CD14-positive monocyte (primary cell): ENCODE measurements at regions not wholly inside any gene's neighbourhood (a gene's known extent, or its start where the extent isn't known, plus 50 kb on each side); places are given as distances from the start of the nearest gene placed in this dataset.

Experiments used
- DNase-seq, 3 donors: peaks; one replicate each; pipeline ENCODE4 v3.0.0-alpha.2; 2011 to 2022
- H2AFZ ChIP-seq: 2 replicates; pipeline ENCODE4 v1.6.0; 2012; ENCODE audit warnings: mild to moderate bottlenecking, low read depth, low read length, inconsistent platforms; ENCODE audit not compliant: insufficient read depth, poor library complexity, severe bottlenecking
- H3K27ac ChIP-seq, 2 donors: 1 replicate in 1 of 2; 2 replicates in 1 of 2; pipeline ENCODE4 v1.5.1; 2012 to 2013; ENCODE audit warnings: low read length in 2 of 2, control low read depth in 1 of 2, inconsistent platforms in 1 of 2, low read depth in 1 of 2, mild to moderate bottlenecking in 1 of 2
- H3K27me3 ChIP-seq, 2 donors: one replicate each; pipeline versions ENCODE4 v1.6.0 to v1.6.1; 2011 to 2013; ENCODE audit warnings: low read length in 2 of 2; ENCODE audit not compliant: control insufficient read depth in 2 of 2, insufficient read depth in 2 of 2
- H3K36me3 ChIP-seq, 2 donors: replicated peaks in 1 of 2; 1 replicate in 1 of 2; 2 replicates in 1 of 2; pipeline versions ENCODE4 v1.5.1 to v1.6.1; 2012 to 2013; ENCODE audit warnings: low read length in 2 of 2, control low read depth in 1 of 2, inconsistent platforms in 1 of 2, mild to moderate bottlenecking in 1 of 2; ENCODE audit not compliant: insufficient read depth in 2 of 2, control insufficient read depth in 1 of 2
- H3K4me1 ChIP-seq, 2 donors: 1 replicate in 1 of 2; 2 replicates in 1 of 2; pipeline versions ENCODE4 v1.5.1 to v1.6.1; 2012 to 2013; ENCODE audit warnings: low read length in 2 of 2, control low read depth in 1 of 2, inconsistent platforms in 1 of 2, mild to moderate bottlenecking in 1 of 2, moderate library complexity in 1 of 2; ENCODE audit not compliant: insufficient read depth in 2 of 2, control insufficient read depth in 1 of 2
- H3K4me2 ChIP-seq: replicated peaks from 2 replicates; pipeline ENCODE3; 2012; ENCODE audit warnings: low read length, moderate library complexity, mild to moderate bottlenecking; ENCODE audit not compliant: poor library complexity, severe bottlenecking; ENCODE audit errors: extremely low read depth
- H3K4me3 ChIP-seq, 3 experiments: fragments of 200-600 bp in 1 of 3; sonication (generic) in 1 of 3; replicated peaks in 1 of 3; 1 replicate in 2 of 3; 2 replicates in 1 of 3; pipeline ENCODE4 v1.5.1; 2011 to 2013; ENCODE audit warnings: low read length in 3 of 3, mild to moderate bottlenecking in 3 of 3, control low read depth in 2 of 3, low read depth in 2 of 3, inconsistent platforms in 1 of 3, moderate library complexity in 1 of 3
- H3K79me2 ChIP-seq: 2 replicates; pipeline ENCODE4 v1.6.0; 2012; ENCODE audit warnings: mild to moderate bottlenecking, control low read depth, inconsistent platforms, low read length, moderate library complexity; ENCODE audit not compliant: insufficient read depth
- H3K9ac ChIP-seq: 2 replicates; pipeline ENCODE4 v1.6.0; 2017; ENCODE audit warnings: low read length, mild to moderate bottlenecking; ENCODE audit not compliant: insufficient read depth, poor library complexity, severe bottlenecking
- H3K9me3 ChIP-seq, 2 donors: replicated peaks in 1 of 2; 1 replicate in 1 of 2; 2 replicates in 1 of 2; pipeline versions ENCODE4 v1.5.1 to v1.6.1; 2012 to 2013; ENCODE audit warnings: low read length in 2 of 2, control low read depth in 1 of 2; ENCODE audit not compliant: control insufficient read depth in 1 of 2, insufficient read depth in 1 of 2
- H4K20me1 ChIP-seq: 2 replicates; pipeline ENCODE4 v1.6.0; 2012; ENCODE audit warnings: mild to moderate bottlenecking, low read length, control low read depth, moderate library complexity; ENCODE audit not compliant: insufficient read depth
- H3K27ac Mint-ChIP-seq, 7 donors: one replicate each; pipeline ENCODE4 v1.8.0; 2020; ENCODE audit warnings: mild to moderate bottlenecking in 7 of 7, mixed read lengths in 7 of 7, moderate library complexity in 6 of 7, inconsistent platforms in 2 of 7
- H3K27me3 Mint-ChIP-seq, 3 donors: one replicate each; pipeline ENCODE4 v1.8.0; 2021 to 2022; ENCODE audit warnings: low read depth in 3 of 3, mild to moderate bottlenecking in 3 of 3, mixed read lengths in 3 of 3, moderate library complexity in 3 of 3, inconsistent platforms in 1 of 3
- H3K36me3 Mint-ChIP-seq, 2 donors: one replicate each; pipeline ENCODE4 v1.8.0; 2020; ENCODE audit warnings: mixed read lengths in 2 of 2, inconsistent platforms in 1 of 2, mild to moderate bottlenecking in 1 of 2
- H3K4me1 Mint-ChIP-seq: one replicate; pipeline ENCODE4 v1.8.0; 2020; ENCODE audit warnings: mild to moderate bottlenecking, mixed read lengths
- H3K4me3 Mint-ChIP-seq, 2 donors: one replicate each; pipeline ENCODE4 v1.8.0; 2020; ENCODE audit warnings: mild to moderate bottlenecking in 2 of 2, mixed read lengths in 2 of 2, moderate library complexity in 1 of 2
- H3K9me3 Mint-ChIP-seq, 7 donors: one replicate each; pipeline ENCODE4 v1.8.0; 2020 to 2022; ENCODE audit warnings: mixed read lengths in 7 of 7, mild to moderate bottlenecking in 6 of 7, moderate library complexity in 6 of 7, inconsistent platforms in 2 of 7
- WGBS: methylation state at CpG from one replicate; pipeline ENCODE4 v1.1.5; 2013; ENCODE audit warnings: missing lambda C conversion rate; ENCODE audit not compliant: insufficient coverage; 5-methylcytosine and 5-hydroxymethylcytosine counted together
- intact Hi-C, 2 donors: fragments of 100-400 bp; cut with micrococcal nuclease; formaldehyde crosslinking; loops; one replicate each; pipeline versions ENCODE4 v1.15.0 to v1.15.1; 2023
- TF ChIP-seq, protein P1 (sequence below): fragments of 200-600 bp; IDR thresholded peaks from one replicate; pipeline ENCODE4 v1.8.0; 2022; ENCODE audit warnings: antibody characterized with exemption, mild to moderate bottlenecking

DNA sequence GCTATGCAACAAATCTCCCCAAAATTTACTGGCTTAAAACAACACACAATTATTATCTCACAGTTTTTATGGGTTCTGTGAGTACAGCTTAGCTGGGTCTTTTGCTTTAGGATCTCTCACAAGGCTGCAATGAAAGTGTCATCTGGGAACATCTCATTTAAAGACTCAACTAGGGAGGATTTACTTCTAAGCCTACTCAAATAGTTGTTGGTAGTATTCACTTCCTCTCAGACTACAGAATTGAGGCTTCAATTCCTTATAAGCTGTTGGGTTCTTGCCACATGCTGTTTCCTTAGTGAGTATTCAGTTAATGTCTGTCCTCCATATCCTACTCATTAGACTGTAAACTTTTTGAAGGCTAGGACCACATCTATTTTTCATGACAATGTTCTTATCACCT is 72.3 kb downstream of the MDH1 start:
- intact Hi-C loops: no loop called here
- H3K79me2 ChIP-seq: no peaks in the 10 kb centered on the region
- TF ChIP-seq, protein P1, sequence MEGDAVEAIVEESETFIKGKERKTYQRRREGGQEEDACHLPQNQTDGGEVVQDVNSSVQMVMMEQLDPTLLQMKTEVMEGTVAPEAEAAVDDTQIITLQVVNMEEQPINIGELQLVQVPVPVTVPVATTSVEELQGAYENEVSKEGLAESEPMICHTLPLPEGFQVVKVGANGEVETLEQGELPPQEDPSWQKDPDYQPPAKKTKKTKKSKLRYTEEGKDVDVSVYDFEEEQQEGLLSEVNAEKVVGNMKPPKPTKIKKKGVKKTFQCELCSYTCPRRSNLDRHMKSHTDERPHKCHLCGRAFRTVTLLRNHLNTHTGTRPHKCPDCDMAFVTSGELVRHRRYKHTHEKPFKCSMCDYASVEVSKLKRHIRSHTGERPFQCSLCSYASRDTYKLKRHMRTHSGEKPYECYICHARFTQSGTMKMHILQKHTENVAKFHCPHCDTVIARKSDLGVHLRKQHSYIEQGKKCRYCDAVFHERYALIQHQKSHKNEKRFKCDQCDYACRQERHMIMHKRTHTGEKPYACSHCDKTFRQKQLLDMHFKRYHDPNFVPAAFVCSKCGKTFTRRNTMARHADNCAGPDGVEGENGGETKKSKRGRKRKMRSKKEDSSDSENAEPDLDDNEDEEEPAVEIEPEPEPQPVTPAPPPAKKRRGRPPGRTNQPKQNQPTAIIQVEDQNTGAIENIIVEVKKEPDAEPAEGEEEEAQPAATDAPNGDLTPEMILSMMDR: no peak
- no peak overlapping the region for H3K4me3 ChIP-seq
- no peak overlapping the region for H3K4me3 Mint-ChIP-seq
- no peak overlapping the region for H3K27ac ChIP-seq
- no peaks in the 10 kb centered on the region for H3K9me3 ChIP-seq
- no peaks in the 10 kb centered on the region for H3K36me3 Mint-ChIP-seq
- no peak overlapping the region for H3K4me2 ChIP-seq
- H2AFZ ChIP-seq: no peak overlapping the region
- no peaks in the 10 kb centered on the region for H3K4me1 Mint-ChIP-seq
- no peak overlapping the region for H3K9ac ChIP-seq
- H3K27me3 ChIP-seq: no peaks in the 10 kb centered on the region
- H3K27me3 Mint-ChIP-seq: peaks cover 0 to 2% (median 1%) of the 10 kb centered on the region in 3 donors
- H4K20me1 ChIP-seq: no peaks in the 10 kb centered on the region
- H3K27ac Mint-ChIP-seq: no peak overlapping the region
- peaks cover 0 to 9% (median 6%) of the 10 kb centered on the region in 7 donors for H3K9me3 Mint-ChIP-seq
- no peak for DNase-seq
- no peaks in the 10 kb centered on the region for H3K4me1 ChIP-seq
- H3K36me3 ChIP-seq: no peaks in the 10 kb centered on the region

DNA sequence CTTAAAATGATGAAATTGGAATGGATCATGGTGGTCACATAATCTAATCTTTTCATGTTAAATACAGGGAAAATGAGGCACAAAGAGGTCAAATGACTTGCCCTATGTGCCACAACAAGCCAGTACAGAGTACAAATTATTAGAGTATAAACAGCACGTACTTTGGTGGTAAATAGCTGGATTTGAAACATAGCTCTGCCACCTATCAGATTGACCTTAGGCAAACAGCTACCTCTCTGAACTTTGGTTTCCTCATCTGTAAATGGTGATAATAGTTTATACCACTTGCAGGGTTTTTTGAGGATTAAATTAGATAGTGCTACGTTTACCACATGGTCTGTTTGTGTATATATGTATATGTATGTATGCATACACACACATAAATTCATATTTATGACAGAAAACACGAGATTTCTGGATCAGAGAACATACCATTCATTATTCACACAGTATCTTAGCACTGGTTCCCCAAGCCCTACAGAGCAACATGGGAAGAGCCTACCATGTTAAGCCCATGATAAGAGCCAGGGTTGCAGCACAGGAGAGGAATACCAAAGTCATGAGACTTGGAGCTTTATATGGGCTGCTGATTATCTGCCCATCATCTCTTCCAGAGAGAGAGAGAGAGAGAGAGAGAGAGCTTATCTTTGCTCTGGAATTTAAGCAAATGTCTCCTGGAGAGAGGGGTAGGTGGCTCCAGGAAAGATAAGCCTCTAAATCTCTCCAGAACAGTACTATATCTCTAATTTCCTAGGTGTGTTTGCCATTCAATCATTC is 73.5 kb downstream of the MDH1 start:
- no peaks in the 10 kb centered on the region for H3K36me3 Mint-ChIP-seq
- H3K9me3 Mint-ChIP-seq: peaks cover 0 to 4% (median 2%) of the 10 kb centered on the region in 7 donors
- peaks cover 0 to 2% (median 2%) of the 10 kb centered on the region in 3 donors for H3K27me3 Mint-ChIP-seq
- no peaks in the 10 kb centered on the region for H3K4me1 ChIP-seq
- H3K4me2 ChIP-seq: no peak overlapping the region
- no peaks in the 10 kb centered on the region for H4K20me1 ChIP-seq
- no peak overlapping the region for H2AFZ ChIP-seq
- no peak overlapping the region for H3K27ac Mint-ChIP-seq
- DNase-seq: no peak
- no CpG with 5 or more reads among the region's 3 CpGs for WGBS
- TF ChIP-seq, protein P1: no peak
- H3K9ac ChIP-seq: no peak overlapping the region
- no peak overlapping the region for H3K4me3 ChIP-seq
- no peak overlapping the region for H3K27ac ChIP-seq
- intact Hi-C loops: no loop called here
- H3K36me3 ChIP-seq: no peaks in the 10 kb centered on the region
- H3K4me3 Mint-ChIP-seq: no peak overlapping the region
- H3K9me3 ChIP-seq: no peaks in the 10 kb centered on the region
- no peaks in the 10 kb centered on the region for H3K4me1 Mint-ChIP-seq
- no peaks in the 10 kb centered on the region for H3K27me3 ChIP-seq
- no peaks in the 10 kb centered on the region for H3K79me2 ChIP-seq
